ENCODE measurements at regions not wholly inside any gene's neighbourhood (a gene's known extent, or its start where the extent isn't known, plus 50 kb on each side); places are given as distances from the start of the nearest gene placed in this dataset.
A peak's percentile ranks its signal among the peaks of the same experiment; 100 is the strongest.
"Not testable (repeated sequence)": the region's sequence is repeated elsewhere in the genome, so short reads cannot be mapped to it uniquely, and the experiment has no call there.

DNA sequence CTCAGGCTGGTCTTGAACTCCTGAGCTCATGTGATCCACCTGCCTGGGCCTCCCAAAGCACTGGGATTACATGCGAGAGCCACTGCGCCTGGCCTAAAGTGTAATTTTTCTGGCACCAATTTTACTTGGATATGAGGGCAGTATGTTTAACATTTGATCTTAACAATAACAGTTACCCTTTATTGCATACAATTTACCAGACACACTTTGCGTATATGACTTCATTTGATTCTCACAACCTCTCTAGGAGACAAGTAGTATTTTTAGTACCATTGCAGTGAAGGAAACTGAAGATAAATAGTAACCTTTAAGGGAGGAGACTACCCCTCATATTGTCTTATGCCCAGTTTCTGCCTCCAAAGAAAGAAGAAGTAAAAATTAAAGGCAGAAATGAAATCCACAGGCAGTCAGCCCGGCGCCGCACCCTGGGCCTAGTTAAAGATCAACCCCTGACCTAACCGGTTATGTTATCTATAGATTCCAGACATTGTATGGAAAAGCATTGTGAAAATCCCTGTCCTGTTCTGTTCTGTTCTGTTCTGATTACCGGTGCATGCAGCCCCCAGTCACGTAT is 54.0 kb downstream of the CYP26A1 start:
- not testable (repeated sequence) for DNase-seq

DNA sequence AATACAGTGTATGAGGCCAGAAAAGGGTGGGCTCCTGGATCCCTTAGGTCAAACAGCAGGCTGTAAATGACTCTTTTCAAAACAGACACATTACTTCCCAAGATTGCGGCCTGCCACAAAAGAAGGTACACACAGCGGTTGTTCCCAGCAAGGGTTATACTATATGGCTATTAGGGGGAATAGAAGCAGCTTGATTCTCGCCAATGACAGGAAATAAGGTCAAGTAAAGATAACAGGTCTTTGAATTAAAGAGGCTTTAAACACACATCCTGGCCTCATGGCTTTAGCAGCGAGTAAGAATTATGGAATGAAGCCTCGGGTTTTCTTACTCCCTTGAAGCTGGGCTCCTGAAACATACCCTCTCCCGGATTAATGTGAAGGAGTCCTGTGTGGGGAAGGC is 58.3 kb downstream of the CYP26A1 start:
- DNase-seq, result no peak

DNA sequence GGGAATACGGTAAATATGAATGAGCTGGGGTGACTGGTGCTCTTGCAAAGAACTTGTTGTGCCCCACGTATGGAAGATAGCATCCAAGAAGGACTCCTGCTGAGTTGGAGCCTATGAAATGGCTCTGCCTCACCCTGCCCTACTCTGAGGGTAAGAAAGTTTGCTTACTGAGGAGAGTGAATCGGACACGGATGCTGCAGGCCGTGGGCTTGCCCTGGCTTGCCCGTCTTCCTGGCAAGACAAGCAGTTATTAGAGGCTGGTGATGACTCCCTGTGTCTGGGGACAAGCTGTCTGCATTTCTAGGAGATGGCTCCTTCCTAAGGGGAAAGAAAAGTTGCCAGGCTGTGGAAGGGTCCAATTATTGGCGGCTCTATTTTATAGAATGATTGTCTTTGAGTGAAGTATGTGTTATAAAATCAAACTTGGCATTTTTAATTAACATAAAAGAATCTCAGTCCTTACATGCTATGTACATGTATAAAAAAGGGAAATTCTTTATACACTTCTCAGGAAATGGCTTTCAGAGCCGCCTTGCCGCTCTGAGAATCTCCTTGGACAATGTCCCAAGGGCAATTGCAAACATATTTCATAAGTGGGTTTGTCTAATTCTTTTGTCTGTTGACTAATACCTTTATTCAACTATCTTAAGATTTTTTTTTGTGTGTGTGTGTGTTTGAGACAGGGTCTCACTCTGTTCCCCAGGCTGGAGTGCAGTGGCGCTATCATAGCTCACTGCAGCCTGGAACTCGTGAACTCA is 64.6 kb downstream of the CYP26A1 start:
- no peak for DNase-seq

DNA sequence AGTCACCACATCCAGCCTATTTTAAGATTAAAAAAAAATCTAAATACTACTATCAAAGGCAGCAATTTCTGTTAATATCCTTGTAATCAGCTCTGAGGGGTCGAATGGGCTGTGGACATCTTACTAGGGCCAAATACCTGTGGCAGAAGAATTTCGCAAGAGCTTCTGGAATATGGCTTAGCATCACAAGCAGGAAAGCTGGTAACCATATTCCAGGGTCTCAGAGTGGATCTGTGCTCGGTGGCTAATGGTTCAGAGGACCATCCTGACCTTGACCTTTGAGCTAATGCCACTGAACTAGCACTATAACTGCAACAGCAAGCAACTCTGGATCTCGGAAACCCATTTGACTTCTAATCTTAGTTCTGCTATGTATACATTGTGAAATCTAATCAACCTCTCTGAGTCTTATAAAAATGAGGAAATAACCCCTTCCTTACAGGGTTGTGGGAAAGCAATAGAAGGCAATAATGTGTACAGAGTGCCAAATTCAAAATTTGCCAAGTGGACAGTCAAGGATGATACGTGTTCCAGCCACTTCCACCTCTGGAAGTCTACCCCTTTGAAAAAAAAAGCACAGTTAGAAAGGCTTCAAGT is 65.5 kb downstream of the CYP26A1 start:
- DNase-seq, result no peak

DNA sequence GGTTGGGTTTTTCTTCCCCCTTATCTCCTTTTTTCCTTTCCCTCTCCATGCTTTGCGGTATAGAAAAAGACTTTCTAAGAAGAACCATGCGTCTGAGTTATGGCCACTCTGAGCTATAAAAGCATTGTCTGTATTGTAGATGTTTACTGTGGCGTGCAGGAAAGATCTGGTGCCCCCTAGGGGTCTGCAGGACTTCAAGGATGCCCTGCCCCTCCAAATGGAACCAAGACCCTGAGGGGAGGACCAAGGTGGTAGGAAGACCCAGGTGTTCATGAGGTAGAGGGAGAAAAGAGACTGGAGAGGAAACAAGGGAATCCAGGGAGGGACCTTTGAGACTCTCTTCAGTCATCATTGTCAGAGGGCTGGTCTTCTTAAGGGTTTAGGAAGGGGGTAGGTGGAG is 68.8 kb downstream of the CYP26A1 start:
- DNase-seq, result no peak

DNA sequence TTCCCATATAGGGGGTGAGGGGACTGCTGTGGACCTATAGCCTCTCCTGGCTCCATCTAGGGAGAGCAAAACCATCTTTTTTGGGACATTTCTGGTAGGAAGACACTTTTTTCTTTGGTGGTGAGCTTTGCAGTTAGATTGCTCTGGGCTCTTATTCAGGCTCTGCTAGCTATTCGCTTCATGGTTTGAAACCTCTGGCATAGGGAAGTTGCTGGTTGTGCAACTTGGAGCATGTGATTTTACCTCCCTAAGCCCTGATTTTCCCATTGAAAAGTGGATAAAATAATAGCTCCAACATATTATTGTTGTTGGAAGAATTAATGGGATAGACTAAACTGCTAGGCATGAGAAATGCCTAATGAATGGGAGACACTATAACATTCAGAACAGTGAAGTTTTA is 69.6 kb downstream of the CYP26A1 start:
- no peak for DNase-seq

DNA sequence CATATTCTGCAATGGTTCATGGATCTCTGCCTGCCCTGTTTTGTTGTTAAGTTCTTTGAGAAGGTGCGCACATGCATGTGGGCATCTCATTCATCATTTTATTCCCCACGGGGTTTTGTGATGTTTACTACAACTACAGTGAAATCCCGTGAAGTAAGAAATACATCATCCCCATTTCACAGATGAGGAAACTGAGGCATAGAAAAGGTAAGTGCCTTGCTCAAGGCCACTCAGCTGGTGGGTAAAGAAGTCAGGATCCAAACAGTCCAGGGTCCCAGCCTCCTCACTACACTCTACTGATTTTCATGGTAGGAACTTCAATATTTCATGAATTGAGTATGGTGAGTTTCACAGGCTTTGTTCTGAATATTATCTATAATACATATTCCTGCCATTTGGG is 72.6 kb downstream of the CYP26A1 start:
- DNase-seq, result no peak

DNA sequence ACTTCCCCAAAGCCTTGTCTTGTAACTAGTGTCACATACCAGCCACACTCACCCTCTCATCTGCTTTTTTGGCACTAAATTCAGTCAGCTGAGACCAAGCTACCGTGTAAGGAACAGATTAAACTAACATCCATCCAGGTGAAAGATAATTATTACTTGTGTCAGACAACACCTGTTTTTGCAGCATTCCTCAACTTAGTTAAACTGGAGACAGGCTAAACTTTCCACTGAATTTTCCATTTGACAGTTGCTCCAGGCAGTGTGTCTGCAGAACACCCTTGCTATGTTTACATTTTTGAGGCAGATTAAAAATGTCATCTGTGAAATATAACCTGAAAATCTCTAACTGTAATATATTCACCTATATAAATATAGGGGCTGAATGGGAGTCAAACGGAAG is 73.6 kb downstream of the CYP26A1 start:
- DNase-seq, result no peak

DNA sequence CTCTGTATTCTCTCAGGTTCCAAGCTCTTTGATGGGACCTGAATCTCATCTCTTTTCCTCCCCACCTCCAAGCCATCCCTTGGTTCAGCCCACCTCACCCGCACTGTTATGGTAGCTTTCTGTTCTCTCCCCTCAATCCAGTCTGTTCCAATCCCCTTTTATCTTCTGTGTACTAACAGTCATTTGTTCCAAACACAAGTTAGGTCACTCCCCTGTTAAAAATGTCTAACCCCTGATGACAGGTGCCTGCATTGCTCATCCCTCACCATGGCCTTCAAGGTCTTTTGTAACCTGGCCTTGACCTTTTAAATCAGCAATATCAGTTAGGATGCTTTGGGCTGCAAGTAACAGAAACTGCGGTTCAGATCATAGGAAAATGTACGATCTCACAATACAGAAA is 74.8 kb downstream of the CYP26A1 start:
- DNase-seq, result no peak

DNA sequence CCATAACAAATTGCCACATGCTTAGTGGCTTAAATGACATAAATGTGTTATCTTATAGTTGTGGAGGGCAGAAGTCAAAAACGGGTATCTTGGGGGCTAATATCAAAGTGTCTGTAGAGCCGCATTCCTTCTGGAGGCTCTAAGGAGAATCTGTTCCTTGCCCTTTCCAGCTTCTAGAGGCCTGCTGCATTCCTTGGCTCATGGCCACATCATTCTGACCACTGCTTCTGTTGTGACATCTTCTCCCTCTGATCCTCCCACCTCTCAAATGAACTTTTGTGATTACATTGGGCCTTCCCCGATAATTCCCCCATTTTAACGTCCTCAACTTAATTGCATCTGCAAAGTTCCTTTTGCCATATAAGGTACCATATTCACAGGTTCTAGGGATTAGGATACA is 76.1 kb downstream of the CYP26A1 start:
- no peak for DNase-seq

DNA sequence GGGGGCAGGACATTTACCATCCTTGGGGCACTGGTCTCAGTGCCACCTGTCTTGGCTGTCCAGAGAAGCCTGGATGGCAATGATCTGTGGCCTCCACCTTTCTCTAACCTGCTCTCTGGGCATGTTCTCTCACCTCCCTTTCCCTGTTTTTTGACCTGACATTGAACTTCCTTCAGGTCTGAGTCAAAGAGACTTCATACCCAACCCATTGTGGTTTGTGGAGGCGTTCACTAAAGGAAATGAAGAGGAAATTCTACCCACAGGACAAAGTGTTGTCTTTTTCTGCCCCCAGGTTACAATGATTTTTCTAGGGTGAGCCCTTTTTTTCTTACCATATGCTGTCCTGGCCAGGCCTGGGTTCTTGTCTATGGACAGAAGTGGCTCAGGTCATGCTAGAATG is 76.6 kb downstream of the CYP26A1 start:
- no peak for DNase-seq

DNA sequence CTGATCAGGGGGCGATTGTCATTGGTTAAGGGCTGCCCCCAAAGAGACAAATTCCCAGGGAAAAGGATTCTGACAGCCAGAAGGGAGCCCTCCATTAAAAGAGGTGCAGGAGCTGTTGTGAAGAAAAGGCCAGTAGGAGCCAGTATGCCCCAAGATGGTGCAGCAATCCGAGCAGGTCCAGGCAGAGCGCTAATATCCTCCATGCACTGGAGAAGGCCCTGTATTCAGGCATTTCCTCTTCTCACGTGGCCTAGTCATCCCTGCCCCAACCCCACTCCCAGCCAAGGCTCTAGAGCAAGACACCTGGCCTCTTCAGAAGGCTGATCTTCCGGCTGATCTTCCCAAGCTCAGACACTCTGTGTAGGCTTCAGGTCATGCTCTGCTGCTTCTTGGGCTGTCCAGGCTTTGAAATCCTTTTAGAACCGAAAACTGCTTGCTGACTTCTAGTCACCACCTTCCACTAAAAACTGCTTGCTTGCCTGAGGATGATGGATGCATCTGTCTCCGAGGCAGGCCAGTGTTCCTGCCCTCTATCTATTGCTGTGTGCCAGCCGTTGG is 77.4 kb downstream of the CYP26A1 start:
- no peak for DNase-seq

DNA sequence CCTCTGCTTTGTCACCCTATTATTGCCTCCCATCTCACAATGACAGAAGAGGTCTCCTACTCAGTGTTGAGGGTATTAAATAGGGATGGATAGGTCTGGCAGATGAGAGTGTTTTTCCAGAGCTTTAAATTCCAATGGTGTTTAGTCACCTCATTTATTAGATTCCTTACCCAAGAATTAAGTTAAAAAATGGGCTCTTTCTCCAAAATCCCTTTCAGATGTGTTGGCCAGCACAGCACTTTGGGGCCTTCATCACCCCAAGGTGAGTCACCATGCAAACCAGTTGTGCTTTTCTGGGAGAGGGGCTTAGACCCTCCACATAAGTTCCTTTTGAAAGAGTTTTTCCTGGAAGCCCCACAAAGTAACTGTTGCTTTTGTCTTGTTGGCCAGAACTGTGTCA is 78.4 kb downstream of the CYP26A1 start:
- no peak for DNase-seq

DNA sequence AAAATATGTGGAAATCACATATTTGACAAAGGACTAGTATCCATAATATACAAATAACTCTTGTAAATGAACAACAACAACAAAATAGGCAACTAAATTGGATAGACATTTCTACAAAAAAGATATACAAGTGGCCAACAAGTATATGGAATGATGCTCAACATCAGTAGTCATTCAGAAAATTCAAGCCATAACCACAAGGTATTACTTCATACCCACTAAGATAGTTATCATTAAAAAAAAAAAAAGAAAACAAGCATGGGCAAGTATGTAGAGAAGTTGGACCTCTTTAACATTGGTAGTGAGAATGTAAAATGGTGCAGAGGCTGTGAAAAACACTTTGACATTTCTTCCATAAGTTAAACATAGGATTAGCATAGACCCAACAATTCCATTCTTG is 80.8 kb downstream of the CYP26A1 start:
- no peak for DNase-seq

DNA sequence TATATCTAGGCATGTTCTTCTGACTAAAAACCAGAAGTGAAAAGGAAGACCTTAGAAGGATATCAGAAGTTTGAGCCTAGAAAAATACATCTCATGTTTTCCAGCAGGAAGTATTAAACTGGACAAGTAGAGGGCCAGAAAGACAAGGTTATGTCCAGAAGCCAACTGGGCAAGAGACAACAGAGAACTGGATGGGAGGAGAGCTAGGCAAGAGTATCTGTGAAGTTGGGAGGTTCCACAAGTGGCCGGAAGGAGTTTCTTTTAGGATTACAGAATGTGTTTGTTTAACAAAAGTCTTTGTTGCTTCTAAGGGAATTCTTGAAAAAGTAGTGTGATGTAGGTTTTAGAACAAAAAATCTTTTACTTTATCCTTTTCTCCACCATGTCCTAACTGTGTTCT is 86.4 kb downstream of the CYP26A1 start:
- DNase-seq, result no peak

DNA sequence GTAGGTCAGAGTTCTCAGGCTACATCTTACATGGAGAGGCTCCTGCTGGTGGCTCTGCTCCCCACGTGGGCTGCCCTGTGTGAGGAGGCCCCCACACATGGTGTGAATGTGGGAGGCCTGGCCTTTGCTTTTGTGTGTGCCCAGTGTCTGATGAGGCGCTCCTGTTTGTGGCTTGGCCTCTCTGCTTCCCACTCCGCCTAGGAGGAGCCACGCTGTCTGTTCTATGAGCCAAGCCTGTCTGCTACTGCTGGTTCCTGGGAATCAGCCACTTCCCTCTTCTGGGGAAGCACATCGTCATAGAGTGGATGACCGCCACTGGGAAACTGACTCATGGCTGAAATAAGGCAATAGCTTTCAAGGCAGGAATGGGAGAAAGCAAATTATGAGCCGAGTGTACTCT is 87.1 kb downstream of the CYP26A1 start:
- DNase-seq, result peak; percentile 34

DNA sequence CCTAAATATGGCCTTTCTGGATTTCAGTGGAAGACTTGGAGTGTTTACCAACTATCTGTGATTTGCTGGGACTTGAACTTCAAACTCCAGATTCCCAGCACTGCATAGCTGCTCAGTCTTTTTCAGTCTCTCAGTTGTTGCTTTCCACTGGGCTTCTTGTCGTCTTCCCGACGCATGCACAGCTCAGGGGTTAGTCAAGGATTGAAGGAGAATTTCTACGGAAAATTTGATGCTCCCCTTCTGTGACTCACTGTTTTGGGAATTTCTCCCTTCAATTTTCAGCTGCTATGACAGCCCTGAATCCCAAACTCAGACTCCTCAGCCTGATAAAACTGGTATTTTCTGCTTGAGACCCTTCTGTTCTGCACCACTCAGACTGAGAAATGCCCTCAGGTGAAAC is 91.7 kb downstream of the CYP26A1 start:
- no peak for DNase-seq

DNA sequence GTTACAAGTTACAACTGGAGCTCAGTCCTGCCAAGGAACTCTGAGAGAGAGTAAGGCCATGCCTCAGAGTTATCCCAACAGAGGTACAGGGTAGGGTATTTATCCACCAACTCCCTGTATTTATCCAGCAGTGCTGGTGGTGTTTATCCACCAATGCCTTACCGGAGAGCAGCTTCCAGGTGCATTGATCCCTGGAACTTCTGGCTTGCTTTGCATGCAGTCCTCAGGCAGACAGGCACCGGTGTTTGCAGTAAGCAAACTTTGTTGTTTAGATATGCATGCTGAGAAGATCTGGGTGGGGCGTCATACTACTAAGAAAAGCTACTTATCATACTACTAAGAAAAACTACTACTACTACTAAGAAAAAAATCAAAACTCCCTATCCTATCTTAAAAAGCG is 92.4 kb downstream of the CYP26A1 start:
- no peak for DNase-seq

DNA sequence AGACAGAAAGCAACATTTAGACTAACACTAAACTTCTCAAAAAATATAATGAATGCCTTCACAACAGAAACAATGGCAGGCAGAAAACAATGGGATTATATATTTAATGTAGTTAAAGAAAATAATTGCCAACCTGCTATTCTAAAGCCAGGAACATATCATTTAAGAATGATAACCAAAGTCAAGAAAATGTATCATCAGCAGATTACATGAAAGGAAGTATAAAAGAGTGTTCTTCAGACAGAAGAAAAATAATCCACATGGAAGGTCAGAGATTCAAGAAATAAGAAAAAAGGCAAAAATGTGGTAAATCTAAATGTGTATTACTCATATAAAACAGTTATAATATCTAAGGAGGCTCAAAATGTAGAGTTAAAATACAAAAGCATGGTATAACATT is 98.1 kb downstream of the CYP26A1 start:
- DNase-seq, result no peak

DNA sequence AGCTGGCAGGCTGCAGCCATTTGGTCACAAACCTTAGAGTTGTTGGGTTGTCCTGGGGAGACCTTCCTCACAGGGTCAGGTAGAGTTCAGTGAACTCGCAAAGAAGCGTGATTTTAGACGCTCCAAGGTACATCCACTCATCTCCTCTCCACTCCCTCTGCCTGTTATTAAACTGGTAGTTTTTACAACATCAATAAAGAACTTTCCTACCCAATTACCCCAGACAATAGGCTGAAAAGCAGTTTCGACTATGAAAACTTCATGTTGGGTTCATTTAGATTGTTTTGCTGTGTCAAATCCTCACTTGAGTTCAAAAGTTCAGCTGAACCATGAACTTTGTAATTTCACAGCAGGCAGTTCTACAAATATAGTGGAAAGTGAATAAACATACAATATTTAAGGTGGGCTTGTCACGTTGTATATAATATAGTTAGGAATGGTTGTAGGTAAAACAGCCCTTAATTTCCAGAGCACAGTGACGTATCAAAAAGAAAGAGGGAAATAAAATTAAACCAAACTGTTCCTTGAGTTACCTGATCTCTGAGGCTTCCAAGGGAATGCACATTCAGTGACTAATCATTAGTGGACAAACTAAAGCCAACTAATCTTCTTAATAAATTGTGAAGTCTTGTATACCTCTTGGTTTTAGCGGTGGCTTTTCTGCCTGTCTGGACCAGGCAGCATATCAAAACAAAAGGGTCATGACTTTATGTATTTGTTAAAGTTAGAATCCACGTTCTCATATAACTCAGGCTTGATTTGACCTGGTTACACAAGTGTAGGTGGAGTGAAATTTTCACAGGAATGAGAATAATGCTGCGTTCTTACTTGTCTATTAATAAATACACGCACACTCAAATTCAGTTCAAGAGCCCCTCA is 100.5 kb downstream of the CYP26A1 start:
- no peak for DNase-seq

DNA sequence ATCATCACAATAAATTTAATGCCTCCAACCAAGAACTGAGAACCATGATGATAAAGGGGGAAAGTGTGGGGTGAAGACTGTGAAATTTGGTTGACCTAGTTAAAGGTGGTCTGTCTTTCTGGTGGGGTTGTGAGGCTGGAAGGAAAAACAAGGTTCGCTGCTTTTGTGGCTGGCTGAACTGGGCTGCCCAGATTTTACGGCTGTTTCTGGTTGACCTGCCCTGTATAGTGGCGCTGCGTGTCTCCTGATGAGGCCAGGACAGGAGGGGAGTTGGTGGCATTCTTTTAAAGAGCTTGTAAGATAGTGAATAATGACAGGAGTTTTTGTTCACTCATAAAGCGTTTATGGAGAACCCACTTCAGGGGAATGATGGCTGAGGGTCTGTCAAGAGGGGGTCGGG is 101.8 kb downstream of the CYP26A1 start:
- no peak for DNase-seq

DNA sequence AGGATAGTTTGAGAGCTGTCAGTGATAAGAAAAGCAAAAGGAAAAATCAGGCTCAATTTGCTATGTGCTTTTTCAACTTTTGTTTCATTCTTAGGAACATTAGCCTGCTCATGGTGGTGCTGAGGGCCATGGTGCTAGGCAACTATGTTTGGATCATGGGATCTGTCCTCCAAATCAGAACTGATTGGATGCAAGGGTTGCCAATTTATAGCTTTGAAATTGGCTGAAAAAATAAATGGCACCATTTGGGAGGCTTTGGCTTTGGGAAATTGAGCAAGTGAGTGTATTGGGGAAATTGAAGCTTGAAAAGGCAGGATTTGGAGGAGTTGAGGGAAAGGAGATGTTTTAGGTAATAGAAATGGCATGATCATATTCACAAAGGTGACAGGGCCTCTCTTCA is 103.8 kb downstream of the CYP26A1 start:
- DNase-seq, result no peak

DNA sequence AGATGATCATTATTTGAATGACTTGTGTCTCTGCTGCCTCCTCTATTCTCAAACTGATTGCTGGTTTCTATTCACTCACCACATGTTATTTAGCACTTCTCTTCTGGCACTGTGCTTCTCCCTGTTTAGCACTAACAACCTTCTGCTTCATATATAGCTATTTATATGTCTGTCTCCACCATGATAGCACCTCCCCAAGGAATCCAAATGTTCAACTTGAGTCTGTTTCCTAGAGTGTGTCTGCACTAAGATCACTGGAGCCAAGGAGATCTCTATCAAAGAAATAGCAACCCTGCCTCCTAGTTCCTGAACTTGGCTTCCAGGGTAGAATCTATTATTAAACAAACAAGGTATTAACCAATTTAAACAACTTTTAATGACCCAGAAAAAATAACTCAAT is 104.5 kb downstream of the CYP26A1 start:
- DNase-seq, result no peak
